OCI-LY1 (cell line): ENCODE measurements at regions not wholly inside any gene's neighbourhood (a gene's known extent, or its start where the extent isn't known, plus 50 kb on each side); places are given as distances from the start of the nearest gene placed in this dataset.

Source experiments
- H2AFZ ChIP-seq: fragments of 200-600 bp; sonication (generic), shearing (Covaris generic); 2 replicates; pipeline ENCODE4 v1.6.0; 2014; ENCODE audit warnings: antibody characterized with exemption, mild to moderate bottlenecking, low read length
- H3F3A ChIP-seq: fragments of 200-600 bp; sonication (generic), shearing (Covaris generic); 2 replicates; pipeline ENCODE4 v1.6.0; 2014; ENCODE audit warnings: mild to moderate bottlenecking, antibody characterized with exemption, low read length, moderate library complexity; ENCODE audit not compliant: insufficient read depth
- H3K27ac ChIP-seq: fragments of 200-600 bp; sonication (generic); 2 replicates; pipeline ENCODE4 v1.5.1; 2014; ENCODE audit warnings: low read length, mixed run types, mild to moderate bottlenecking, low read depth; ENCODE audit not compliant: poor library complexity, severe bottlenecking
- H3K27me3 ChIP-seq: fragments of 200-600 bp; sonication (generic); 2 replicates; pipeline ENCODE4 v1.6.0; 2014; ENCODE audit warnings: antibody characterized with exemption, mild to moderate bottlenecking, low read length, moderate library complexity; ENCODE audit not compliant: insufficient read depth
- H3K36me3 ChIP-seq: fragments of 200-600 bp; sonication (generic); 2 replicates; pipeline ENCODE4 v1.6.1; 2014; ENCODE audit warnings: mild to moderate bottlenecking, antibody characterized with exemption, low read length, moderate library complexity, mixed read lengths; ENCODE audit not compliant: insufficient read depth
- H3K4me1 ChIP-seq: fragments of 200-600 bp; sonication (generic); 2 replicates; pipeline ENCODE4 v1.5.1; 2014; ENCODE audit warnings: mild to moderate bottlenecking, low read length, moderate library complexity; ENCODE audit not compliant: insufficient read depth, severe bottlenecking
- H3K4me2 ChIP-seq: fragments of 200-600 bp; sonication (generic), shearing (Covaris generic); 2 replicates; pipeline ENCODE4 v1.6.1; 2014; ENCODE audit warnings: low read length
- H3K4me3 ChIP-seq: fragments of 200-600 bp; sonication (generic); 2 replicates; pipeline ENCODE4 v1.5.1; 2014; ENCODE audit warnings: low read length, low read depth, mild to moderate bottlenecking, mixed read lengths; ENCODE audit not compliant: poor library complexity, severe bottlenecking
- H3K79me2 ChIP-seq: fragments of 200-600 bp; shearing (Covaris generic); 2 replicates; pipeline ENCODE4 v1.6.1; 2016; ENCODE audit warnings: mixed run types, low read length, mixed read lengths; ENCODE audit not compliant: insufficient read depth
- H3K9ac ChIP-seq: fragments of 200-600 bp; sonication (generic), shearing (Covaris generic); 2 replicates; pipeline ENCODE4 v1.6.1; 2014; ENCODE audit warnings: mild to moderate bottlenecking, low read length, mixed read lengths
- H3K9me2 ChIP-seq: fragments of 200-600 bp; sonication (generic), shearing (Covaris generic); 2 replicates; pipeline ENCODE4 v1.6.1; 2014; ENCODE audit warnings: low read depth, mild to moderate bottlenecking, low read length, mixed read lengths
- H3K9me3 ChIP-seq: fragments of 200-600 bp; shearing (Covaris generic); 2 replicates; pipeline ENCODE4 v1.6.1; 2014; ENCODE audit warnings: low read length, mixed read lengths
- H4K20me1 ChIP-seq: fragments of 200-600 bp; sonication (generic), shearing (Covaris generic); 2 replicates; pipeline ENCODE4 v1.6.0; 2016; ENCODE audit warnings: mild to moderate bottlenecking, low read length; ENCODE audit not compliant: insufficient read depth
- EZH2 ChIP-seq: fragments of 200-600 bp; sonication (generic), shearing (Covaris generic); IDR thresholded peaks from 2 replicates; pipeline ENCODE4 v1.8.0; 2017; ENCODE audit warnings: borderline replicate concordance, mixed run types, mild to moderate bottlenecking, antibody characterized with exemption, low read length, moderate library complexity, mixed read lengths
- TF ChIP-seq, protein P1 (sequence below): fragments of 200-600 bp; sonication (generic), shearing (Covaris generic); IDR thresholded peaks from 2 replicates; pipeline ENCODE4 v1.5.1; 2017; ENCODE audit warnings: mild to moderate bottlenecking, antibody characterized with exemption, low read length, moderate library complexity, mixed read lengths

DNA sequence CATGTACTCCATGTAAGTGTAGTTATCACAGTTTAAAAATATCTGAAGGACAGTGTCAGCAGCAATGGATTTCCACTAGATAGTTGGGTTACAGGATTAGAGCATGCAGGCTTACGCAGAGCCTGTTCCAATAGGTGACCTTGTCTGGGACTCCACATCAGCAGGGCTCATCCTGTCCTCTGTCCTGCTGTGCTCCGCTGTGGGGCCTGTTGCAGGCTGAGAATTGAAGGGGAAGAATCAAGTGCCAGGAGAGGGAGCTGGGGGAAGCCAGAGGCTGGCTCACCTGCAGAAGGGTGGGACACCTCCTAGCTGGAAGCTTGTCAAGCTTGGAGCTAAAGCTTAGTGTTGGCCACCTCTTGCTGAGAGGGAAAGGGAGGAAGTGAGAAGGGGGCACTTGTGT is 62.8 kb downstream of the XCL2 start:
- H3K4me2 ChIP-seq: no peak overlapping the region
- no peaks in the 10 kb centered on the region for H3K4me1 ChIP-seq
- no peaks in the 10 kb centered on the region for H3K9me3 ChIP-seq
- no peaks in the 10 kb centered on the region for H3K27me3 ChIP-seq
- no peak overlapping the region for H3K4me3 ChIP-seq
- no peak overlapping the region for H3K27ac ChIP-seq
- no peaks in the 10 kb centered on the region for H3F3A ChIP-seq
- no peak overlapping the region for H2AFZ ChIP-seq
- H3K9me2 ChIP-seq: no peaks in the 10 kb centered on the region
- no peaks in the 10 kb centered on the region for H4K20me1 ChIP-seq
- no peaks in the 10 kb centered on the region for H3K79me2 ChIP-seq
- TF ChIP-seq, protein P1, sequence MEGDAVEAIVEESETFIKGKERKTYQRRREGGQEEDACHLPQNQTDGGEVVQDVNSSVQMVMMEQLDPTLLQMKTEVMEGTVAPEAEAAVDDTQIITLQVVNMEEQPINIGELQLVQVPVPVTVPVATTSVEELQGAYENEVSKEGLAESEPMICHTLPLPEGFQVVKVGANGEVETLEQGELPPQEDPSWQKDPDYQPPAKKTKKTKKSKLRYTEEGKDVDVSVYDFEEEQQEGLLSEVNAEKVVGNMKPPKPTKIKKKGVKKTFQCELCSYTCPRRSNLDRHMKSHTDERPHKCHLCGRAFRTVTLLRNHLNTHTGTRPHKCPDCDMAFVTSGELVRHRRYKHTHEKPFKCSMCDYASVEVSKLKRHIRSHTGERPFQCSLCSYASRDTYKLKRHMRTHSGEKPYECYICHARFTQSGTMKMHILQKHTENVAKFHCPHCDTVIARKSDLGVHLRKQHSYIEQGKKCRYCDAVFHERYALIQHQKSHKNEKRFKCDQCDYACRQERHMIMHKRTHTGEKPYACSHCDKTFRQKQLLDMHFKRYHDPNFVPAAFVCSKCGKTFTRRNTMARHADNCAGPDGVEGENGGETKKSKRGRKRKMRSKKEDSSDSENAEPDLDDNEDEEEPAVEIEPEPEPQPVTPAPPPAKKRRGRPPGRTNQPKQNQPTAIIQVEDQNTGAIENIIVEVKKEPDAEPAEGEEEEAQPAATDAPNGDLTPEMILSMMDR: no peak
- TF ChIP-seq EZH2: no peak
- no peak overlapping the region for H3K9ac ChIP-seq
- no peaks in the 10 kb centered on the region for H3K36me3 ChIP-seq

DNA sequence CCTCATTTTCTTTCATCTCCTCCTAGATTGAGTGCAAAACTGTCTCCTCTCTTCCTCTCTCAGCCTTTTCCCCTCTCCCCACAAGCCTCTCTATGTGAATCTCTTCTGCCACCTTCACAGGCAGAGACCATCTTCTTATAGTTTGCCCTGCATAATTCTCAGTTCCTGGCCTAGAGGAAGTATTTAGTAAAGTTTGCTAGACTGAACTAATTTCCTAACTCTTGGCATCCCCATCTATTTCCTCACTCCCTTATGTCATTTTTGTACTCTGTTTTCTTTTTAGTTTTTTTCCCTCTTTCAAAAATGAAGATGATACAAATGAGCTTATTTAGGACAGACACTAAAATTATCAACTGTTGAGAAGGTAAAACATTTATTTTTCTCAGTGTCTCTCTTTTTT is 66.0 kb downstream of the XCL2 start:
- no peak overlapping the region for H3K27ac ChIP-seq
- no peak overlapping the region for H3K4me2 ChIP-seq
- no peaks in the 10 kb centered on the region for H3K4me1 ChIP-seq
- H3K9ac ChIP-seq: no peak overlapping the region
- TF ChIP-seq, protein P1: no peak
- no peaks in the 10 kb centered on the region for H3K9me3 ChIP-seq
- H3K4me3 ChIP-seq: no peak overlapping the region
- no peaks in the 10 kb centered on the region for H3K9me2 ChIP-seq
- H3F3A ChIP-seq: no peaks in the 10 kb centered on the region
- H2AFZ ChIP-seq: no peak overlapping the region
- no peaks in the 10 kb centered on the region for H4K20me1 ChIP-seq
- no peaks in the 10 kb centered on the region for H3K27me3 ChIP-seq
- H3K79me2 ChIP-seq: no peaks in the 10 kb centered on the region
- H3K36me3 ChIP-seq: no peaks in the 10 kb centered on the region

DNA sequence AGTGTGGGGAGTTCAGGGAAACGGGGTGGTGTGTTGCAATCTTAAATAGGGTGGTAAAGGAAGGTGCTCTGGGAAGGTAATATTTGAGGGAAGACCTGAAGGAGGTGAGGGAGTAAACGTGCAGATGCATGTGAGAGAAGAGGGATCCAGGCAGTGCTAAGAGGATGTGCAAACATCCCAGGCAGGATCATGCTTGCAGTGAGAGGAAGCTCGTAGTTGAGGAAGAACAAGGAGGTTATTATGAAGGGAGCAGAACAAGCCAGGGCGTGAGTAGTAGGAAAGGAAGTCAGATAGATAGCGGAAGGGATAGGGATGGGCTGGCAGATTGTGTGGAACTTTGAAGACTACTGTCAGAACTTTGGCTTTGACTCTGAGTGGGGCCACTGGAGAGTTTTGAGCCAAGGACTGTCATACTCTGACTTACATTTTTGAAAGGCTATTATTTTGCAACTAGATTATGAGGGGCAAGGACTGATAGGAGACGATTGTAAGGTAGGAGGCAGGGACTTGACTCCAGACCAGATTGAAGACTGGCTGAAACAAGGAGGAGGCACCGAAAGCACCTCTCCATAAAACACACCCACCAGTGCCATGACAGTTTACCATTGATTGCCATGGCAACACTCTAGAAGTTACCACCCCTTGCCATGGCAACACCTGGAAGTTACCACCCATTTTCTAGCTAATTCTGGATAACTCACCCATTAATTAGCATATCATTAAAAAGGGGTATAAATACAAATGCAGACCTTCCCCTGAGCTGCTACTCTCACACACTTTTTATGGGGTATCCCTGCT is 67.0 kb downstream of the XCL2 start:
- Histone ChIP-seq H3K9me2 (no peaks in the 10 kb centered on the region), H3K9me3 (no peaks in the 10 kb centered on the region), H3K4me2 (no peak overlapping the region), H4K20me1 (no peaks in the 10 kb centered on the region), H3K4me1 (no peaks in the 10 kb centered on the region), H3K9ac (no peak overlapping the region), H3F3A (no peaks in the 10 kb centered on the region), H3K27me3 (no peaks in the 10 kb centered on the region), H2AFZ (no peak overlapping the region), H3K4me3 (no peak overlapping the region), H3K27ac (no peak overlapping the region), H3K79me2 (no peaks in the 10 kb centered on the region), H3K36me3 (no peaks in the 10 kb centered on the region)
- TF ChIP-seq, protein P1: no peak
- no peak for TF ChIP-seq EZH2
